DOHH2 (cell line): ENCODE measurements at regions not wholly inside any gene's neighbourhood (a gene's known extent, or its start where the extent isn't known, plus 50 kb on each side); places are given as distances from the start of the nearest gene placed in this dataset.

Experiments
- CTCF ChIP-seq: fragments of 200-600 bp; sonication (generic); IDR thresholded peaks from one replicate; pipeline ENCODE4 v1.5.1; 2014; ENCODE audit warnings: antibody characterized with exemption, mild to moderate bottlenecking, low read depth, low read length; ENCODE audit not compliant: poor library complexity, severe bottlenecking
- EZH2phosphoT487 ChIP-seq: fragments of 200-600 bp; sonication (generic); IDR thresholded peaks from 2 replicates; pipeline ENCODE4 v1.6.1; 2017; ENCODE audit warnings: borderline replicate concordance, mild to moderate bottlenecking, antibody characterized with exemption, low read length, moderate library complexity, mixed read lengths

- TF ChIP-seq CTCF (no peak), EZH2phosphoT487 (no peak)
Measured at GRCh38 chr1:87501738-87502137, 173.1 kb downstream of the LMO4 start.
